HG03460 (cell line): ENCODE measurements at regions not wholly inside any gene's neighbourhood (a gene's known extent, or its start where the extent isn't known, plus 50 kb on each side); places are given as distances from the start of the nearest gene placed in this dataset.
"Not testable (repeated sequence)": the region's sequence is repeated elsewhere in the genome, so short reads cannot be mapped to it uniquely, and the experiment has no call there.

ENCODE experiments used
- ATAC-seq: cut with Tn5 transposase; IDR thresholded peaks from one replicate; pipeline ENCODE4 v1.9.1; 2021; ENCODE audit not compliant: unreplicated experiment

- ATAC-seq = no peak
Observed at GRCh38 chr14:54010981-54011380, 54.4 kb upstream of the BMP4 start.

- no peak for ATAC-seq
Observed at GRCh38 chr14:54023027-54023426, 66.4 kb upstream of the BMP4 start.

- no peak for ATAC-seq
Observed at GRCh38 chr14:54025661-54026060, 69.0 kb upstream of the BMP4 start.

- no peak for ATAC-seq
Observed at GRCh38 chr14:54026671-54027070, 70.0 kb upstream of the BMP4 start.

DNA sequence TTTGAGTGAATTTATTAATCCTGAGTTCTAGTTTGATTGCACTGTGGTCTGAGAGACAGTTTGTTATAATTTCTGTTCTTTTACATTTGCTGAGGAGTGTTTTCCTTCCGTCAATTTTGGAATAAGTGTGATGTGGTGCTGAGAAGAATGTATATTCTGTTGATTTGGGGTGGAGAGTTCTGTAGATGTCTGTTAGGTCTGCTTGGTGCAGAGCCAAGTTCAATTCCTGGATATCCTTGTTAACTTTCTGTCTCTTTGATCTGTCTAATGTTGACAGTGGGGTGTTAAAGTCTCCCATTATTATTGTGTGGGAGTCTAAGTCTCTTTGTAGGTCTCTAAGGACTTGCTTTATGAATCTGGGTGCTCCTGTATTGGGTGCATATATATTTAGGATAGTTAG, 74.4 kb upstream of the BMP4 start:
- ATAC-seq = not testable (repeated sequence)

DNA sequence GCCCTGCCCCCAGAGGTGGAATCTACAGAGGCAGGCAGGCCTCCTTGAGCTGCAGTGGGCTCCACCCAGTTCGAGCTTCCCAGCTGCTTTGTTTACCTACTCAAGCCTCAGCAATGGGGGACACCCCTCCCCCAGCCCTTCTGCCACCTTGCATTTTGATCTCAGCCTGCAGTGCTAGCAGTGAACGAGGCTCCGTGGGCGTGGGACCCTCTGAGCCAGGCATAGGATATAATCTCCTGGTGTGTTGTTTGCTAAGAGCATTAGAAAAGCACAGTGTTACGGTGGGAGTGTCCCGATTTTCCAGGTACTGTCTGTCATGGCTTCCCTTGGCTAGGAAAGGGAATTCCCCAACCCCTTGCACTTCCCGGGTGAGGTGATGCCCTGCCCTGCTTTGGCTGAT, 76.7 kb upstream of the BMP4 start:
- not testable (repeated sequence) for ATAC-seq

DNA sequence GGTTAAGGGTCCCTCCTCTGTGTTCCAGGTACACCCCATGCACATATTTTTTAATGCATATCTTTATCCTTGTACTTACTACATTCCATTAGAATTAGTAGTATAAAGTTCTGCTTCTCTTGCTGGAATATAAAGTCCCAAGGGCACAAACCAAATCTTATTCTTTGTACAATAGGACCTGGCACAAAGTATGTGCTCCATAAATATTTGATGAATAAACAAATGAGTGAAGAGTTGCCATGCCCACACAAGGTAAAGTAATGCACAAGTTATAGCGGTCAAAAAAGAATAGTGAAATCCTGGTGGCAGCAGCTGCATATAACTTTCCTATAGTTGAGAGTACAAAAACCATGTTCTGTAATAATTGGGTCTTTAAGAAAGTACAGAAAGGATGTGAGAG, 82.1 kb upstream of the BMP4 start:
- no peak for ATAC-seq

DNA sequence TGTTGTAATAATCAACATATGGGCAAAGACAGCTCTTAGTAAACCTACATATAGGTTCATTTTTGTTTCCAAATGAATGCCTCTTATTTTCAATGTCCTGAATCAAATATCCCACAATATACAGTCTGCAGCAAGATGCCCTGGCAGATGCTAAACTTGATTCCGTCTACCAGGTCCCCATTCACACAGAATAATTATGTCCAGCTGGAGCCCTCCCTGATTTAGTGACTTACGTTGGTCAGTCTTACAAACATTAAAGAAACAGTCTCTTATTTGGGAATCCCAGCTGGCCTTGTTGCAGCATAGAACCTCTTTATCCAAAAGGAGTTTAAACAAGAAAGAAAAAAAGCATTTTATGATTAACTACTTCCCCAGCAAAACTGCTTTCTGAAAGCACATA, 82.7 kb upstream of the BMP4 start:
- no peak for ATAC-seq

GRCh38 chr14:54040846-54041245, 84.2 kb upstream of the BMP4 start:
- no peak for ATAC-seq

DNA sequence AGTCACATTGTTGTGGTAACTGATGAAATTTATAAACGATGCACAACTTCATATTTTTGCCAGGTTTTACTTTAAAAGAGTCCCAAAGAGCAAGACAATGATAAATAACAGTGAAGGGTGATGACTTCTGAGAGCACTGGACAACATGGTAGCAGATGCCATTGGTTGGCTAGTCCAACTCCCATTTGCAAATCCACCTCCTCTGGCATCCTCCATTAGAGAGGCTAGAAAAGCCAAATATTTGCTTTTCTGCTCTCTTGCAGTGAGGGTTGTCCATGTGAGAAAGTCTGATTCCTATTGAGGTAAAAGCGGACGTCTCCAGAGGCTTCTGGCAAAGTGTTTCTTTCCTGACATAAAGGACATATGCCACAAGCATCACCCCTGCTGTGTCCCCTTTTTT, 89.6 kb upstream of the BMP4 start:
- no peak for ATAC-seq

GRCh38 chr14:54047645-54048308, 91.2 kb upstream of the BMP4 start:
- ATAC-seq = no peak

DNA sequence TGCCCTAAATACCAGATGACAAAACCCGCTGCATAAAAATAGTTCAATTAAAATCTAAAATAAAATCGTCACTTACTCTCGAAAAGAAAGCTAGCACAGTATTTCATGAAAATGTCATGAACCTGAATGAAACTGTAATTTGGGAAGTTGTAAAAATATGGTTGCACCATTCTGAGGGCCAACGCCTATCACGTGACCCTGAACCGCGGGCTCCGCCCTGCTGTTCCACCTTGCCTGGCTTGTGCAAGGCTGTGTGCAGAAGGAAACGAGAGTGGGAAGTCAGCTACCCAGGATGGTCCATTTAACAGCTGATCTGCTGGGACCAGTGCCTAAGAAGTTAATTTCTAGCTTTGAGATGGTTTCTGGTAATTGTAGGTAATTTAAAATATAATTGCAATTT, 91.7 kb upstream of the BMP4 start:
- ATAC-seq = no peak

- ATAC-seq = no peak
Observed at GRCh38 chr14:54048736-54049135, 92.1 kb upstream of the BMP4 start.

DNA sequence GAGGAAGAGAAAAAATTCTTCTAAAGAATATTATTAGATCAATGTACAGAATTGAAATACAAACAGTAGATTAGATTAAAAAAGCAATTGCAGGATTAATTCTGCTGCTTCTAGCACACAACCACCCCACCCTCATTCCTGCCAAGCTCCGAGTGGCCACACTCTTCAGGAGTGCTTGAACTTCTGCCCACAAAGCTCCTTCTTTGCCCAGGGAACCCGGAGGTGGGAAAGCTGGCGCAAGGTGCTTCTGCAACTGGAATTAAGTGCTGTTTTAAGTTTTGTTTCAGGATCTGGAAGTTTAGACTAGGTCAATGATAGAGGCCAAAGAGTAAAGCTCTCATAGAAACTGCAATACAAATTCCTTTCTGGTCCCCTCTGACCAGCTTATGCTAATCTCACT, 94.1 kb upstream of the BMP4 start:
- ATAC-seq = no peak

GRCh38 chr14:54052696-54053385, 96.2 kb upstream of the BMP4 start:
- no peak for ATAC-seq

- ATAC-seq = no peak
Observed at GRCh38 chr14:54053386-54053745, 96.7 kb upstream of the BMP4 start.

GRCh38 chr14:54058505-54058904, 101.9 kb upstream of the BMP4 start:
- ATAC-seq = no peak

- ATAC-seq = no peak
Observed at GRCh38 chr14:54083549-54084239, 127.1 kb upstream of the BMP4 start.

GRCh38 chr14:54085232-54085761, 128.7 kb upstream of the BMP4 start:
- ATAC-seq = no peak

DNA sequence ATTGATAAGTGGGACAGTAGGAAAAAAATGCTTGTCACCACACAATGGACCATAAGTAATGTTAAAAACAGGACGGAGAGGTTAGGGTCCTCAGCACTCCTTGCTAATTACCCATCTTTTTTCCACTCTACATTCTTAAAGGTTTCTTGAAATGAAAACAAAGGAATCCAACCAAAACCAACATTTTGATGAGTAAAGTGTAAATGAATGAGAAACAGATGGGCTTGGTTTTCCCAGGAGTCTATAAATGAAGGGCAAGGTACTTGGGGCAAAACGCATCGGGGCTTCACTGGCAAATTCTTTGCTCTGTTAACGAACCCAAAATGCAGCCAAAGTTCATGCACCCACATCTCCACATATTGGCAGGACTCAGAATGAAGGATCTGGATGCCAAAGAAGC, 129.2 kb upstream of the BMP4 start:
- no peak for ATAC-seq

DNA sequence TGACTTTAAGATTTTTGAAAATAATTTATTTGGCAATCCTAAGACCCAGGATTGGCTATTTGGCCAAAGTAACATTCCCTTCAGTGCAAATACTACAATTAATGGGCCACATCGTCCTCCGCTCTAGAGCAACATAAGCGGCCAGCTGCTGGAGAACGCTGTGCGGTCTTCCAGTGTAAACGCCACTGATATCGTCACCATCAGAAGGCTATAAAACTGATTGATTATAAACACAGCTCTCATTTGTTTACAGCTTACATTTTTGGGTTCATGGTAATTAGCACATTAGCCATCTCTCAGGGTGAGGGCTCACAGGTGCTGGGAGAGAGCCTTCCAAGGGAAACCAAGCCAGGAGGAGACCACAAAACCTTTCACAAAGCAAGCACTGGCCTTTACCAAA, 130.1 kb upstream of the BMP4 start:
- ATAC-seq = no peak

DNA sequence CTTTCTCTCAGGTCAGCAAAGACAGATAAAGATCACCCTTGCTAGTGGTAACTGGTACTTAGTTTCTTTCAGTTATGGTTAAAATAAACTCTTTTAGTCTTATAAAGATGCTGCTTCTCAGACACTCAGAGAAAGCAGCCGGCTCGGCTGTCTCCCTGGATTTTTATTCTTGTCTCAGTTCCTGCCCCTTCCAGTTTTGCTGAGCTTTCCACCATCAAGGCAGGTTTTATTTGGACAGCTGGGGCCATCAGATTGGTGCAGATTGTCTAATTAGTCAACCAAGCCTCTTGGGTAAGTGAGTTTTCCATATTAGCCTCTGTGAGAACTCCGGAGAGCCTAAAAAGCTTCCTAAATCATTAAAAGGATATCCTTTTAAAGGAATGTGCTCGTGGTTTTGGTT, 130.8 kb upstream of the BMP4 start:
- ATAC-seq = no peak
